ENCODE measurements at regions not wholly inside any gene's neighbourhood (a gene's known extent, or its start where the extent isn't known, plus 50 kb on each side); places are given as distances from the start of the nearest gene placed in this dataset.

DNA sequence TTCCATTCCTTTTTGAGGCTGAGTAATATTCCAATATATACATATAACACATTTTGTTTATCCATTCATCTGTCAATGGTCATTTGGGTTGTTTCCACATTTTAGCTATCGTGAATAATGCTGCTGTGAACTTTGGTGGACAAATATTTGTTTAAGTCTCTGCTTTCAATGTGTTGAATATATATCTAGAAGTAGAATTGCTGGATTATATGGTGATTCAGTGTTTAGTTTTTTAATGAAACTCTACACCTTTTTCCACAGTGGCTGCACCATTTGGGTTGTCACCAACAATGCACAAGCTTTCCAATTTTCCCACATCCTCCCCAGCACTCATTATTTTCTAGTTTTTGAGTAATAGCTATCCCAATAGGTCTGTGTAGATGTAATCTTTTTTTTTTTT, 69.5 kb downstream of the ACTBL2 start:
- TF ChIP-seq GATA3 (IDR thresholded peaks at IDR 0.05; ENCODE audit: low read depth, low read length) = no peak
- TF ChIP-seq GATA2 (IDR thresholded peaks at IDR 0.05; ENCODE audit: low read depth, low read length) = no peak

Measured in SH-SY5Y (cell line).